RWPE2 (cell line): ENCODE measurements at regions not wholly inside any gene's neighbourhood (a gene's known extent, or its start where the extent isn't known, plus 50 kb on each side); places are given as distances from the start of the nearest gene placed in this dataset.

Experiments used
- ATAC-seq: fragments of 200-7000 bp; cut with Tn5 transposase; 3 replicates; pipeline ENCODE4 v1.9.1; 2021; ENCODE audit warnings: low read depth
- DNase-seq: peaks from one replicate; pipeline ENCODE4 v3.0.0-alpha.2; 2020; ENCODE audit warnings: low spot score
- H3K27ac ChIP-seq: fragments of 450-650 bp; 2 replicates; pipeline ENCODE4 v1.5.1; 2017; ENCODE audit warnings: mild to moderate bottlenecking; ENCODE audit not compliant: poor library complexity, severe bottlenecking
- H3K27me3 ChIP-seq: fragments of 250-450 bp; sonication (Bioruptor Pico); 2 replicates; pipeline ENCODE4 v1.5.1; 2021; ENCODE audit warnings: mild to moderate bottlenecking, moderate library complexity; ENCODE audit not compliant: insufficient read depth, poor library complexity, severe bottlenecking
- H3K36me3 ChIP-seq: fragments of 250-450 bp; sonication (Bioruptor Pico); 2 replicates; pipeline ENCODE4 v1.5.1; 2020; ENCODE audit warnings: low read depth, mild to moderate bottlenecking, moderate library complexity
- H3K4me1 ChIP-seq: fragments of 250-450 bp; sonication (Bioruptor Pico); 2 replicates; pipeline ENCODE4 v1.5.1; 2021; ENCODE audit warnings: mild to moderate bottlenecking, moderate library complexity; ENCODE audit not compliant: insufficient read depth, poor library complexity, severe bottlenecking
- H3K4me3 ChIP-seq: fragments of 250-450 bp; sonication (Bioruptor Pico); 2 replicates; pipeline ENCODE4 v1.5.1; 2021; ENCODE audit warnings: mild to moderate bottlenecking, moderate library complexity; ENCODE audit not compliant: severe bottlenecking
- H3K9me3 ChIP-seq: fragments of 250-450 bp; sonication (Bioruptor Pico); 2 replicates; pipeline ENCODE4 v1.5.1; 2021; ENCODE audit warnings: mild to moderate bottlenecking, moderate library complexity; ENCODE audit not compliant: severe bottlenecking
- TF ChIP-seq, protein P1 (sequence below): fragments of 450-650 bp; IDR thresholded peaks from one replicate; pipeline ENCODE4 v1.5.1; 2017; ENCODE audit warnings: mild to moderate bottlenecking, moderate library complexity; ENCODE audit not compliant: poor library complexity, severe bottlenecking

DNA sequence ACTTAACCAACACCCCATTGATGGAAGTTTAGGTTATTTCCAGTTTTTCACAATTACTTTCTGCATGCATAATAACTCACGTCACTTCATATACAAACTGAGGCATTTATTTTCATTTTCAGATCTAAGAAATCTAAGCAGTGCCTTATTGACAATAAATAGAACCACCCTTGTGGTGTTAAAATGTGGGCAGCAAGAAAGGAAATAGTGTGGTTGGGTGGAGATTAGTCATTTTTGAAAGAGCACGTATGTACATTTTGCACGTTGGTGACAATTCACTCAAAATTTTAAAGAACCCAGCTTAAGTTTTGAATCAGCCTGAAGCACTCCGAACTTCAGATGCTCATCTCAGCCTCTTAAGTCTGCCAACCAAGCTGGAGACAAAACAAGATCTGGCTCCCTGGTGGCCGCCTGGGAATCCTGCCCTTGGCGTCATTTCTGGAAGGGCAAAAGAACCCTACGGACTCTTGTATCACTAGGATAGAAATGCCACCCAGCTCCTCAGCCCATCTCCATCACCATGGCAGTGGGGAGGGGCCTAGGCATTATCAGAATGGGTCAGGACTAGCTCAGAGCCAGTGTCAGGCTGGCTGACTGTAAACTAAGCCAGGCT lies 89.5 kb upstream of the BCL2L14 start:
- TF ChIP-seq, protein P1, sequence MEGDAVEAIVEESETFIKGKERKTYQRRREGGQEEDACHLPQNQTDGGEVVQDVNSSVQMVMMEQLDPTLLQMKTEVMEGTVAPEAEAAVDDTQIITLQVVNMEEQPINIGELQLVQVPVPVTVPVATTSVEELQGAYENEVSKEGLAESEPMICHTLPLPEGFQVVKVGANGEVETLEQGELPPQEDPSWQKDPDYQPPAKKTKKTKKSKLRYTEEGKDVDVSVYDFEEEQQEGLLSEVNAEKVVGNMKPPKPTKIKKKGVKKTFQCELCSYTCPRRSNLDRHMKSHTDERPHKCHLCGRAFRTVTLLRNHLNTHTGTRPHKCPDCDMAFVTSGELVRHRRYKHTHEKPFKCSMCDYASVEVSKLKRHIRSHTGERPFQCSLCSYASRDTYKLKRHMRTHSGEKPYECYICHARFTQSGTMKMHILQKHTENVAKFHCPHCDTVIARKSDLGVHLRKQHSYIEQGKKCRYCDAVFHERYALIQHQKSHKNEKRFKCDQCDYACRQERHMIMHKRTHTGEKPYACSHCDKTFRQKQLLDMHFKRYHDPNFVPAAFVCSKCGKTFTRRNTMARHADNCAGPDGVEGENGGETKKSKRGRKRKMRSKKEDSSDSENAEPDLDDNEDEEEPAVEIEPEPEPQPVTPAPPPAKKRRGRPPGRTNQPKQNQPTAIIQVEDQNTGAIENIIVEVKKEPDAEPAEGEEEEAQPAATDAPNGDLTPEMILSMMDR, result no peak
- Histone ChIP-seq H3K27ac (no peak overlapping the region), H3K9me3 (no peaks in the 10 kb centered on the region), H3K27me3 (no peaks in the 10 kb centered on the region), H3K4me3 (no peak overlapping the region), H3K36me3 (no peaks in the 10 kb centered on the region), H3K4me1 (no peaks in the 10 kb centered on the region)
- DNase-seq (no peak), ATAC-seq (no peak)

DNA sequence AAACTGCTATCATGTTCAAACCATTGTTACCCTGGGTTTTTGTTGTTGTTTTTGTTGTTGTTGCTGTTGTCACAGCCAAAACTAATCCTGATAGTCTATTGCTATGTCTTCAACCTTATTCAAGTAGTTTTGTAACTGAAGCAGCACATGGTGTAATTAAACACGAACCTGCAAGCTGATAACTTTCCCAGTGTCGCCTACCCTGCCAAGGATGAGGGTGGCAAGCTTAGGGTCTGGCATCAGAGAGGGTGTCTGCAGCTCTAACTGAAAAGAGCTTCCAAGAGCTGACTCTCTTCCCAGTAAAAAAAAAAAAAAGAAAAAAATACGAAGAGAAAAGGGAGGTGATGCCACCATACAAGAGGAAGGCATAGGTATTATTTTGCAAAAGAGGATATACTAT lies 86.3 kb upstream of the BCL2L14 start:
- no peaks in the 10 kb centered on the region for H3K4me1 ChIP-seq
- H3K27me3 ChIP-seq, result no peaks in the 10 kb centered on the region
- no peaks in the 10 kb centered on the region for H3K36me3 ChIP-seq
- no peaks in the 10 kb centered on the region for H3K9me3 ChIP-seq
- DNase-seq (no peak), ATAC-seq (no peak)
- H3K27ac ChIP-seq, result no peak overlapping the region
- TF ChIP-seq, protein P1, result no peak
- no peak overlapping the region for H3K4me3 ChIP-seq

DNA sequence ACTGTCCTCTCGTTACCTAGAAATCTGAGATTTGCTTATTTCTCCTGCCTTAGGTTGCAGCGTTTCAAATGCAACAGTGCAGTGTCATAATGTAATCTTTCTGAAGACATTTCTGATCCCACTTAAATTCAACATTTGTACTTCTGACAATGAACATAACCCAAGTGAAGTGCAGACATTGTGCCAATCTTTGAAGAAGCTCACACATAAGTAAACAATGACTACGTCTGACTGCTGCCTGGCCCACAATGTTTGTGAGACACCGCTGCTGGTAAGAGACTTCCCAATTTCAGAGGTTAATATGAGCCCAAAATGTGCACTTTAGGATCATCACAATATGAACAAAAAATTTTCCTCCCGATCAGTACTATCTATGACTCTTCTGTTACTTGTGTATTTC lies 84.6 kb upstream of the BCL2L14 start:
- Histone ChIP-seq H3K9me3 (no peaks in the 10 kb centered on the region), H3K36me3 (no peaks in the 10 kb centered on the region), H3K27ac (no peak overlapping the region), H3K4me3 (no peak overlapping the region), H3K4me1 (no peaks in the 10 kb centered on the region), H3K27me3 (no peaks in the 10 kb centered on the region)
- TF ChIP-seq, protein P1, result no peak
- no peak for DNase-seq
- no peak; the same call in 2 of the 3 replicates for ATAC-seq

DNA sequence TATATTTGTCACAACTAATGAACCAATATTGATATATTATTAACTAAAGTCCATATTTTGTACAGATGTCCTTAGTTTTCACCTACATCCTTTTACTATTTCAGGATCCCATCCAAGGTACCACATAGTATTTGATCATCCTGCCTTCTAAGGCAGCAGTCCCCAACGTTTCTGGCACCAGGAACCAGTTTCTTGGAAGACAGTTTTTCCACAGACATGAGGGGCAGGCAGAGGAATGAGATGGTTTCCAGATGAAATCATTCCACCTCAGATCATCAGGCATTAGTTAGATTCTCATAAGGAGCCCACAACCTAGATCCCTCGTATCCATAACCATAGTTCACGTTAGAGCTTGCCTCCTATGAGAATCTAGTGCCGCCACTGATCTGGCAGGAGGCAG lies 82.8 kb upstream of the BCL2L14 start:
- TF ChIP-seq, protein P1, result no peak
- Histone ChIP-seq H3K36me3 (no peaks in the 10 kb centered on the region), H3K27me3 (no peaks in the 10 kb centered on the region), H3K27ac (no peak overlapping the region), H3K4me1 (no peaks in the 10 kb centered on the region), H3K9me3 (no peaks in the 10 kb centered on the region), H3K4me3 (no peak overlapping the region)
- ATAC-seq, result no peak
- no peak for DNase-seq

DNA sequence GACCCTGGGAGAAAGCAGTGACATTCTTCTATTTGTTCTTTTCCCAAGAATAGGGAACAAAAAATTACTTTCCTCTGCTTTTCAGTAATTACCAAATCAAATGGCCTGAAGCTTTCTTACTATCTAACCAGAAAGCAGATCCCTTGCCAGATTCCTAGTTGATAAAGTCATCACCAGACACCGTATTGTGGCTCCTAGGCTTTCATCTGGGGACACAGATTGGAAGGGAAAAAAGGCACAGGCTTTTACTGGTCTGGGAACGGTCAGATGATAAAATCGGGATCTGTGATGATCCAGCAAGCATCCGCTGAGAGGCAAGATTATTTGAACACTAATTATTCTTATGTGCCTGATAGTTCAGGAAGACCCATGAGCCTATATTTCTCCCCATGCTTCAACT lies 79.1 kb upstream of the BCL2L14 start:
- H3K36me3 ChIP-seq, result no peaks in the 10 kb centered on the region
- H3K27ac ChIP-seq, result no peak overlapping the region
- TF ChIP-seq, protein P1, result no peak
- DNase-seq (no peak), ATAC-seq (no peak)
- H3K4me3 ChIP-seq, result no peak overlapping the region
- no peaks in the 10 kb centered on the region for H3K27me3 ChIP-seq
- no peaks in the 10 kb centered on the region for H3K9me3 ChIP-seq
- H3K4me1 ChIP-seq, result no peaks in the 10 kb centered on the region
